ENCODE measurements at regions not wholly inside any gene's neighbourhood (a gene's known extent, or its start where the extent isn't known, plus 50 kb on each side); places are given as distances from the start of the nearest gene placed in this dataset.

GRCh38 chr6:6978731-6979130 lies 129.0 kb upstream of the RREB1 start:
- no peak for TF ChIP-seq POLR2A (IDR thresholded peaks at IDR 0.05)
- TF ChIP-seq CTCF (IDR thresholded peaks at IDR 0.05) = no peak
- 69 to 89% (median 82%) methylated on average over 5 of the region's 5 CpGs for WGBS, 4 donors
- Histone ChIP-seq H3K27me3 (no peaks in the 10 kb centered on the region), H3K4me1 (peaks cover 0 to 20% (median 7%) of the 10 kb centered on the region in 12 donors), H3K36me3 (no peaks in the 10 kb centered on the region), H3K4me3 (no peak overlapping the region), H3K9me3 (no peaks in the 10 kb centered on the region), H3K27ac (no peak overlapping the region)
- ATAC-seq = no peak
- no peak for DNase-seq
- intact Hi-C loops (cut with DNase I) = loop anchor here in 1 of 10 donors (10.0 kb wide), 1 partner anchor 66 kb away; no protein-coding TSS in a partner anchor

- 81 to 86% (median 85%) methylated on average over 14 of the region's 14 CpGs for WGBS, 4 donors
- Histone ChIP-seq H3K36me3 (no peaks in the 10 kb centered on the region), H3K4me3 (no peak overlapping the region), H3K27ac (no peak overlapping the region), H3K4me1 (peaks cover 0 to 7% (median under 1%) of the 10 kb centered on the region in 12 donors), H3K9me3 (no peaks in the 10 kb centered on the region), H3K27me3 (no peaks in the 10 kb centered on the region)
- ATAC-seq (no peak), DNase-seq (no peak)
- intact Hi-C loops (cut with DNase I) = no loop called here
- TF ChIP-seq POLR2A (IDR thresholded peaks at IDR 0.05) (no peak), CTCF (IDR thresholded peaks at IDR 0.05) (no peak)
Observed at GRCh38 chr6:6980999-6981597, 126.7 kb upstream of the RREB1 start.

- intact Hi-C loops (cut with DNase I) = no loop called here
- Histone ChIP-seq H3K9me3 (no peaks in the 10 kb centered on the region), H3K4me3 (no peak overlapping the region), H3K27ac (no peak overlapping the region), H3K4me1 (peaks cover 0 to 4% (median 0%) of the 10 kb centered on the region in 12 donors), H3K36me3 (no peaks in the 10 kb centered on the region), H3K27me3 (no peaks in the 10 kb centered on the region)
- no peak for ATAC-seq
- DNase-seq = no peak
- WGBS, 4 donors = 83 to 94% (median 89%) methylated on average over 4 of the region's 4 CpGs
- TF ChIP-seq CTCF (IDR thresholded peaks at IDR 0.05) = no peak
- no peak for TF ChIP-seq POLR2A (IDR thresholded peaks at IDR 0.05)
Observed at GRCh38 chr6:6981681-6982322, 126.0 kb upstream of the RREB1 start.

GRCh38 chr6:6982663-6983062 lies 125.1 kb upstream of the RREB1 start:
- TF ChIP-seq POLR2A (IDR thresholded peaks at IDR 0.05) (no peak), CTCF (IDR thresholded peaks at IDR 0.05) (no peak)
- ATAC-seq (no peak), DNase-seq (no peak)
- Histone ChIP-seq H3K9me3 (no peaks in the 10 kb centered on the region), H3K4me1 (peaks cover 0 to 4% (median 0%) of the 10 kb centered on the region in 12 donors), H3K27me3 (no peaks in the 10 kb centered on the region), H3K36me3 (no peaks in the 10 kb centered on the region), H3K4me3 (no peak overlapping the region), H3K27ac (no peak overlapping the region)
- intact Hi-C loops (cut with DNase I) = no loop called here
- WGBS, 4 donors = 85 to 92% (median 88%) methylated on average over 6 of the region's 6 CpGs

Data from heart left ventricle (tissue), 16 donors.